ENCODE measurements at regions not wholly inside any gene's neighbourhood (a gene's known extent, or its start where the extent isn't known, plus 50 kb on each side); places are given as distances from the start of the nearest gene placed in this dataset.
"Not testable (repeated sequence)": the region's sequence is repeated elsewhere in the genome, so short reads cannot be mapped to it uniquely, and the experiment has no call there.

- not testable (repeated sequence) for TF ChIP-seq CTCF (conservative IDR thresholded peaks at IDR 0.05; ENCODE audit: low read depth, low read length); EZH2 (IDR thresholded peaks at IDR 0.05; ENCODE audit: low read length, unreplicated experiment)
Measured at GRCh38 chr6:27662212-27662611, 189.3 kb upstream of the ZNF184 start.

Measured in PC-3 (cell line).